Astrocyte of the cerebellum (primary cell): ENCODE measurements at regions not wholly inside any gene's neighbourhood (a gene's known extent, or its start where the extent isn't known, plus 50 kb on each side); places are given as distances from the start of the nearest gene placed in this dataset.

Source experiments
- DNase-seq: peaks from one replicate; pipeline ENCODE4 v3.0.0-alpha.2; 2011; ENCODE audit warnings: low read depth
- H3K4me3 ChIP-seq: 2 replicates; pipeline ENCODE4 v1.5.1; 2011; ENCODE audit warnings: mild to moderate bottlenecking, low read depth, low read length, moderate library complexity
- in situ Hi-C: cut with HindIII; loops from 2 replicates; pipeline ENCODE4 v1.10.0; 2017; ENCODE audit warnings: low sequenced_read_pairs
- TF ChIP-seq, protein P1 (sequence below): IDR thresholded peaks from 2 replicates; pipeline ENCODE4 v1.5.1; 2012; ENCODE audit warnings: low read length, low read depth, moderate library complexity, mild to moderate bottlenecking; ENCODE audit errors: missing control alignments

DNA sequence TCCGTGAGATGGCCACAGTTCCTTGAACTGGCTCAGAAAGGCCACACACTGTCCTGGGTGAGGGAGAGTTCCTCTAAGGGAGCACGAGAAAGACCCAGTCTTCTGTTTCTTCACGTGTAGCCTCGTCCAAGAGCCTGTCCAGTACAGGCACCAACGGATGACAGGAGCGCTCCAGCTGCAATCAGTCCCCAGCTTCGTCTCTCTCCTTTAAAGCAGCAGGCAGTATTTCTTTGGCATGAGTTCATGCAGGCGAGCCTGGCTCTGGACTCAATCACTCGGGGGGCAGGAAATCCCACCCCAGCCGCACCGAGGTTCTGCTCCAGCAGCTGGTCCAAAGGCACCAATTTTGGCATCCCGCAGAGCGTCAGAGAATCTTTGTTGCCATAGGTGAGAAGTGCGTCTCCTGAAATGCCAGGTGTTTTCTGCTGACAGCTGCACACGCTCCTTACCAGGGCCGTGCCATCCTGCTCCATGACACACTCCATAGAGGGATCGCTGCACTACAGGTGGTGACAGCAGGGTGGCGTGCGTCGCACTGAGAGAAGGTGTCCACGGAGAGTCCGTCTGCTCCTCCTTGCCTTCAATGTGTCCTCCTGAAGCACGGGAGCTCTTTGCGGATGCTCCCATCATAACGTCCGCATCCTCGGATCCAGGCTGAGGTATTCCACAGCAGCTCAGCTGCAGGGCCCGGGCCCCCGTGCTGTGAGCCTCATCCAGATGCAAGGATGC lies 59.6 kb upstream of the AFDN start:
- in situ Hi-C loops: no loop called here
- H3K4me3 ChIP-seq: no peak overlapping the region
- TF ChIP-seq, protein P1, sequence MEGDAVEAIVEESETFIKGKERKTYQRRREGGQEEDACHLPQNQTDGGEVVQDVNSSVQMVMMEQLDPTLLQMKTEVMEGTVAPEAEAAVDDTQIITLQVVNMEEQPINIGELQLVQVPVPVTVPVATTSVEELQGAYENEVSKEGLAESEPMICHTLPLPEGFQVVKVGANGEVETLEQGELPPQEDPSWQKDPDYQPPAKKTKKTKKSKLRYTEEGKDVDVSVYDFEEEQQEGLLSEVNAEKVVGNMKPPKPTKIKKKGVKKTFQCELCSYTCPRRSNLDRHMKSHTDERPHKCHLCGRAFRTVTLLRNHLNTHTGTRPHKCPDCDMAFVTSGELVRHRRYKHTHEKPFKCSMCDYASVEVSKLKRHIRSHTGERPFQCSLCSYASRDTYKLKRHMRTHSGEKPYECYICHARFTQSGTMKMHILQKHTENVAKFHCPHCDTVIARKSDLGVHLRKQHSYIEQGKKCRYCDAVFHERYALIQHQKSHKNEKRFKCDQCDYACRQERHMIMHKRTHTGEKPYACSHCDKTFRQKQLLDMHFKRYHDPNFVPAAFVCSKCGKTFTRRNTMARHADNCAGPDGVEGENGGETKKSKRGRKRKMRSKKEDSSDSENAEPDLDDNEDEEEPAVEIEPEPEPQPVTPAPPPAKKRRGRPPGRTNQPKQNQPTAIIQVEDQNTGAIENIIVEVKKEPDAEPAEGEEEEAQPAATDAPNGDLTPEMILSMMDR: no peak
- no peak for DNase-seq

DNA sequence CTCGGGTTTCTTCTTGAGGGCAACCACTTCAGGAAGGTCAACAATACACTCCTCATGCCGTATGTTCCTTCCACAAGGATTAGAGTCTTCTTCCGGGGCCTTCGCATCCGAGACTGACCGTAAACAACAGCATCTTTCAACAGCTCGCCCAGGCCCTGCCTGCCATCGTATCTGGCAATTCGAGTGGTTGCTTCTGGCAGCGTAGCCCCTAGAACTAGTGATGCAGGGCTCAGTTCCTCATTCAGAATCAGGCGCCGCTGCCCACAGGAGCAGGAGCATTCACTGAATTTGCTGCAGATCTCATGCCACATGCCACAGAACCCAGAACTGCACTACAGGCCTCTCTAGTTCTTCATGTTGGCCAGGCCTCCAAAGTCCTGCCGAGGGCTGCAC lies 59.0 kb upstream of the AFDN start:
- in situ Hi-C loops: no loop called here
- no peak for DNase-seq
- TF ChIP-seq, protein P1: no peak
- no peak overlapping the region for H3K4me3 ChIP-seq

DNA sequence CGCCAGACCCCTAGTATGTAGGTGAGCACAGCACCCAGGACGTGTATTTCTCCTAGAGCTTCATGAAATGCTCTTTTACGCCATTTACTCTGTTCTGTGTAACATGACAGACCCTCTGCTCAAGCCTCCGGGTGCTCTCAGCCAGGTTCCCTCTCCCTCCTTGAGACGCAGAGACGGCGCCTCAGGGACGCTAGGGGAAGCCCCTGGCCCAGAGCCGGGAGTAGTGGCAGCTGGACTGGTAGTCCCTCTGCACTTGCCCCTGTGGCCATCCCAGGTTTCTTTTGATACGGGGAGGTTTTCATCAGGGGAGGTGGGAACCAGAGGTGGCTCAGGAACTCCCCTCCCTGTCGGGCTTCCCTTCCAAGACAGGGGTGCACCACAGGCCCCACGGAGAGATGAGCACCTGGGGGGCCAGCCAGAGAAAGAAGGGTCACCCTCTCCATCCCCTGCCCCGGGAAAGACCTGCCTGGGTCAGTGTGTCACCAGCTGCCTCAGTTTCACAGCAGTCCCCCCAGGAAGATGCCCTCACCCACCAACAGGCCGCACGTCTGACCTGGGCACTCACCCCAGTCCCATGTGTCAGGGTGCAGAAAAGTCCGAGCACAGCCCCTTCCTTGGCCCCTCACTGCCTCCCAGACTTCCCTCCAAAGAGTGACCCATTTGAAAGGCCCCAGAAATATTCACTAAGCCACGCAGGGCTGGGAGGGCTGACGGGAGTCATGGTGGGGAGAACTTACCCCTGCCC lies 58.1 kb upstream of the AFDN start:
- in situ Hi-C loops: no loop called here
- no peak for DNase-seq
- H3K4me3 ChIP-seq: no peak overlapping the region
- TF ChIP-seq, protein P1: no peak

DNA sequence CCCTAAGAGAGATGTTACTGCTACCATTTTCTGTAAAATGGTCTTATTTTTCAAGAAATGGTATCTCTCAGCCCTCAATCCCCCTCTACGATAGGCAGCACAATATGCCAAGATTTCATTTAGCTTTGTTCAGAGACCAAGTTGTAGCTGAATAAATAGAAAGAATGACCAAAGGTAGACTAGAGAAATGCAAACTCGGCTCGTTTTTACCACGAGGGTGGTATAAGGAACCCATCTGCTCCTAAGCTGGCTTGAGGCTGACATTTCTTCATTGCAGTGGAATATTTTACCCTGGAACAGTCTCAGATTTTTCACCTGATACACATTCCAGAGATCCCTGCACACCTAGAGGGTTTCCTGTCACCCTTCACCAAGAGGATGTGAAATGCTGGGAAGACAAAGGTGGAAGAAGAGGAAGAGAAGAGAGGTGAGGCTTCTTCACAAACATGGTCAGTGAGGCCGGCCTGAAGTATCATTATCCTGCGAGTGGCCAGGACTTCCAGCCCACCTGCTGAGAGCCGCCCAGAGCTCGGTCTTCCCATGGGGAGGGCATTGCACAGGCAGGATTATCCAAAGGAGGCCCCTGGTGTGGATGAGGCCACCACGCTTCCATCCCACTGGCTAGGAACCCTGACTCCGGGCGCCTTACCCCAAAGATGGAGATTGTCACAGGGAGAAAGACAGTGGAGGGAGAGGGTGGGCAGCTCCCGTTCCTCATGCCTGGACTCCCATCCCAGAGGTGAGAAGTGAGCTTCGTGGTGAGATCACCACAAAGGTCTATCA lies 57.1 kb upstream of the AFDN start:
- in situ Hi-C loops: loop anchor here (5.0 kb wide), 1 partner anchor 47 kb away; no protein-coding TSS in a partner anchor
- TF ChIP-seq, protein P1: no peak
- no peak for DNase-seq
- H3K4me3 ChIP-seq: no peak overlapping the region

DNA sequence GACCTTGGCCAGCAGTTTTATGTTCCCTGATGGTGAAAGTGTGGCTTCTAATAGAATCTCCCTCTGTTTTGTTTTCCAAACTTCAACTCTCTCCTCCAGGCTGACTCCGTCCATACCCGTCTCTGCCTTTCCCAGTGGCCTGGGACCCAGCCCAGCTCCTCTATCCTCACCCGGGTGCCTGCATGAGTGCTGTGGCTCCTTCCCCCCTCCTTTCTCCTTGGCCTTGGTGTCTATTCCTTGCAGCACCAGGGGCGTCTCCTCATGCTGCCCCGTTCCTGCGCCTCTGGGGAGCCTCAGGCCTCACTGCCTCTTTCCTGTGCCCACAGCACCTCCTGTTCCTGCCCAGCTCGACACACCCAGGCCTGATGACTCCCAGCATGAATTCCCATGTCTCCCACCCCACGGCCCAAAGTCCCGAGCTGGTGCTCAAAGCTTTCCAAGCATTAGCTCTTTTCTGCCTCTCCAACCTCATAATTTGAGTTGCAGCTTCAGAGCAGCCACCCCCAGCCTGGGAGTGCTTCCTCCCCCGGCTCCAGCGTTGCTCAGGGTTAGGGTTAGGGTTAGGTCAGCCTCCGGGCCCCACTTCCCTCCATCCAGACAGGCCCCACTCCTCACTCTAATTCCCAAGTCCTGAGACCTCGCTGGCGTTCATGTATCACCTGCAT lies 56.3 kb upstream of the AFDN start:
- DNase-seq: no peak
- in situ Hi-C loops: loop anchor here (5.0 kb wide), 1 partner anchor 48 kb away; no protein-coding TSS in a partner anchor
- no peak overlapping the region for H3K4me3 ChIP-seq
- TF ChIP-seq, protein P1: no peak

DNA sequence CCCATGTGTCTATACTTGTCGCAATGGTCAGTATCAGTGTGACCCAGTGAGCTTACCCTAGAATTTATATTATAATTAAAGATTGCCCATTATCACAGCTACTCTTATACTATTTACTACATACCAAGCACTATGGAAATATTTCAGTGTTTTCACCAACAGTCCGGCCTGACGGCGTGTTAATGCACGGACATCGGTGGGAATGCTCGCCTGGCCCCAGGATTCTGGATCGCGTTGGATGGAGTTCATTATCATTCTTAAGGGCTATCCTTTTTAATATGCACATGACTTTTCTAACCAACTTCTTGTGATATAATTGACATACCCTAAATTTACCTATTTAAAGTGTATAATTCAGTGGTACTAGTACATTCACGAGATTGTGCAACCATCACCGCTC lies 51.8 kb upstream of the AFDN start:
- TF ChIP-seq, protein P1: no peak
- no peak for DNase-seq
- in situ Hi-C loops: loop anchor here (5.0 kb wide), 1 partner anchor 53 kb away; no protein-coding TSS in a partner anchor
- no peak overlapping the region for H3K4me3 ChIP-seq
